H9 (cell line): ENCODE measurements at regions not wholly inside any gene's neighbourhood (a gene's known extent, or its start where the extent isn't known, plus 50 kb on each side); places are given as distances from the start of the nearest gene placed in this dataset.

Source experiments
- DNase-seq: peaks from one replicate; pipeline ENCODE4 v3.0.0-alpha.2; 2017
- H2AFZ ChIP-seq: one replicate; pipeline ENCODE4 v1.6.1; 2013; ENCODE audit warnings: mild to moderate bottlenecking, low read length, control low read depth, moderate library complexity
- H2AK5ac ChIP-seq: 2 replicates; pipeline ENCODE4 v1.6.1; 2013; ENCODE audit warnings: low read length, control low read depth, mixed read lengths; ENCODE audit not compliant: insufficient read length
- H2BK120ac ChIP-seq: one replicate; pipeline ENCODE4 v1.6.1; 2013; ENCODE audit warnings: low read depth, mild to moderate bottlenecking, low read length, control low read depth, inconsistent platforms; ENCODE audit not compliant: poor library complexity, severe bottlenecking
- H2BK12ac ChIP-seq: 2 replicates; pipeline ENCODE4 v1.6.1; 2013; ENCODE audit warnings: low read length, control low read depth, mixed read lengths, low read depth; ENCODE audit not compliant: insufficient read length
- H2BK15ac ChIP-seq: 2 replicates; pipeline ENCODE4 v1.6.1; 2013; ENCODE audit warnings: low read depth, low read length, control low read depth
- H2BK20ac ChIP-seq: one replicate; pipeline ENCODE4 v1.6.1; 2013; ENCODE audit warnings: low read depth, mild to moderate bottlenecking, low read length, control low read depth, inconsistent platforms; ENCODE audit not compliant: poor library complexity, severe bottlenecking
- H2BK5ac ChIP-seq: 2 replicates; pipeline ENCODE4 v1.6.1; 2013; ENCODE audit warnings: low read length, control low read depth, mixed read lengths; ENCODE audit not compliant: insufficient read length
- H3K14ac ChIP-seq: 2 replicates; pipeline ENCODE4 v1.6.1; 2013; ENCODE audit warnings: low read length, control low read depth; ENCODE audit not compliant: insufficient read depth
- H3K18ac ChIP-seq: 2 replicates; pipeline ENCODE4 v1.6.1; 2013; ENCODE audit warnings: low read depth, mild to moderate bottlenecking, mixed read lengths, low read length, control low read depth; ENCODE audit not compliant: insufficient read length
- H3K23ac ChIP-seq: 2 replicates; pipeline ENCODE4 v1.6.1; 2013; ENCODE audit warnings: low read length, control low read depth, mixed read lengths, low read depth; ENCODE audit not compliant: insufficient read length
- H3K23me2 ChIP-seq: 2 replicates; pipeline ENCODE4 v1.6.1; 2013; ENCODE audit warnings: low read depth, mild to moderate bottlenecking, mixed read lengths, low read length, control low read depth; ENCODE audit not compliant: insufficient read length, poor library complexity, severe bottlenecking
- H3K27ac ChIP-seq: 2 replicates; pipeline ENCODE4 v1.5.1; 2013; ENCODE audit warnings: low read length, control low read depth, mixed read lengths, low read depth; ENCODE audit not compliant: insufficient read length
- H3K27me3 ChIP-seq: 2 replicates; pipeline ENCODE4 v1.6.1; 2013; ENCODE audit warnings: low read length, control low read depth, inconsistent platforms; ENCODE audit not compliant: insufficient read depth
- H3K4ac ChIP-seq: 2 replicates; pipeline ENCODE4 v1.6.1; 2013; ENCODE audit warnings: low read depth, mild to moderate bottlenecking, control low read depth, inconsistent platforms, low read length, moderate library complexity
- H3K4me1 ChIP-seq: 2 replicates; pipeline ENCODE4 v1.6.1; 2013; ENCODE audit warnings: low read length, control low read depth, inconsistent platforms; ENCODE audit not compliant: insufficient read depth
- H3K4me2 ChIP-seq: 2 replicates; pipeline ENCODE4 v1.6.1; 2013; ENCODE audit warnings: low read length, control low read depth, mixed read lengths; ENCODE audit not compliant: insufficient read length, insufficient read depth
- H3K56ac ChIP-seq: 2 replicates; pipeline ENCODE4 v1.6.1; 2013; ENCODE audit warnings: low read depth, mild to moderate bottlenecking, mixed read lengths, low read length, control low read depth; ENCODE audit not compliant: insufficient read length
- H3K79me1 ChIP-seq: 2 replicates; pipeline ENCODE4 v1.6.1; 2013; ENCODE audit warnings: low read depth, mild to moderate bottlenecking, moderate library complexity, low read length, control low read depth, inconsistent platforms; ENCODE audit not compliant: insufficient read depth, poor library complexity, severe bottlenecking
- H3K79me2 ChIP-seq: 2 replicates; pipeline ENCODE4 v1.6.1; 2013; ENCODE audit warnings: low read length, control low read depth, inconsistent platforms; ENCODE audit not compliant: insufficient read depth
- H3K9ac ChIP-seq: 2 replicates; pipeline ENCODE4 v1.6.1; 2013; ENCODE audit warnings: low read length, control low read depth, mixed read lengths; ENCODE audit not compliant: insufficient read length; ENCODE audit errors: extremely low read depth
- H3K9me3 ChIP-seq: one replicate; pipeline ENCODE4 v1.6.1; 2013; ENCODE audit warnings: low read depth, low read length, inconsistent platforms; ENCODE audit not compliant: control insufficient read depth
- H3T11ph ChIP-seq: one replicate; pipeline ENCODE4 v1.6.1; 2013; ENCODE audit warnings: mild to moderate bottlenecking, low read length, control low read depth, inconsistent platforms
- H4K20me1 ChIP-seq: one replicate; pipeline ENCODE4 v1.6.1; 2013; ENCODE audit not compliant: control insufficient read depth, insufficient read length, insufficient read depth
- H4K5ac ChIP-seq: 2 replicates; pipeline ENCODE4 v1.6.1; 2013; ENCODE audit warnings: low read depth, mild to moderate bottlenecking, mixed read lengths, low read length, control low read depth; ENCODE audit not compliant: insufficient read length
- H4K8ac ChIP-seq: replicated peaks from 2 replicates; pipeline ENCODE4 v1.6.1; 2013; ENCODE audit warnings: low read length, control low read depth, mixed read lengths, low read depth; ENCODE audit not compliant: insufficient read length
- H4K91ac ChIP-seq: 2 replicates; pipeline ENCODE4 v1.6.1; 2013; ENCODE audit warnings: low read depth, mild to moderate bottlenecking, moderate library complexity, mixed read lengths, low read length, control low read depth; ENCODE audit not compliant: insufficient read length
- H3K27ac Mint-ChIP-seq, 3 experiments: 2 replicates in 2 of 3; 3 replicates in 1 of 3; pipeline ENCODE4 v1.8.0; 2020 to 2021; ENCODE audit warnings: mixed read lengths in 3 of 3, mild to moderate bottlenecking in 1 of 3, moderate library complexity in 1 of 3
- H3K27me3 Mint-ChIP-seq: 2 replicates; pipeline ENCODE4 v1.8.0; 2021; ENCODE audit warnings: low read depth, mild to moderate bottlenecking, moderate library complexity, mixed read lengths
- H3K36me3 Mint-ChIP-seq, 3 experiments: 2 replicates in 2 of 3; 3 replicates in 1 of 3; pipeline ENCODE4 v1.8.0; 2020 to 2021; ENCODE audit warnings: low read depth in 3 of 3, mixed read lengths in 3 of 3; ENCODE audit not compliant: insufficient read depth in 1 of 3
- H3K4me1 Mint-ChIP-seq, 2 experiments: 2 replicates each; pipeline ENCODE4 v1.8.0; 2020; ENCODE audit warnings: mixed read lengths in 2 of 2
- H3K4me3 Mint-ChIP-seq, 2 experiments: 2 replicates in 1 of 2; 3 replicates in 1 of 2; pipeline ENCODE4 v1.8.0; 2020 to 2021; ENCODE audit warnings: mild to moderate bottlenecking in 2 of 2, mixed read lengths in 2 of 2, moderate library complexity in 1 of 2
- H3K9me3 Mint-ChIP-seq, 2 experiments: 2 replicates in 1 of 2; 3 replicates in 1 of 2; pipeline ENCODE4 v1.8.0; 2020; ENCODE audit warnings: mild to moderate bottlenecking in 2 of 2, mixed read lengths in 2 of 2, moderate library complexity in 1 of 2
- CTCF ChIP-seq: fragments of 200-600 bp; sonication (generic); conservative IDR thresholded peaks from 3 replicates; pipeline ENCODE4 v1.8.0; 2021; ENCODE audit warnings: antibody characterized with exemption, mild to moderate bottlenecking
- WGBS: extraction: QIAGEN DNeasy Blood & Tissue Kit; methylation state at CpG from one replicate; pipeline ENCODE4 v1.1.7; 2013; ENCODE audit warnings: missing lambda C conversion rate, low lambda C conversion rate, mixed read lengths; ENCODE audit not compliant: insufficient read length; ENCODE audit errors: extremely low coverage; 5-methylcytosine and 5-hydroxymethylcytosine counted together

DNA sequence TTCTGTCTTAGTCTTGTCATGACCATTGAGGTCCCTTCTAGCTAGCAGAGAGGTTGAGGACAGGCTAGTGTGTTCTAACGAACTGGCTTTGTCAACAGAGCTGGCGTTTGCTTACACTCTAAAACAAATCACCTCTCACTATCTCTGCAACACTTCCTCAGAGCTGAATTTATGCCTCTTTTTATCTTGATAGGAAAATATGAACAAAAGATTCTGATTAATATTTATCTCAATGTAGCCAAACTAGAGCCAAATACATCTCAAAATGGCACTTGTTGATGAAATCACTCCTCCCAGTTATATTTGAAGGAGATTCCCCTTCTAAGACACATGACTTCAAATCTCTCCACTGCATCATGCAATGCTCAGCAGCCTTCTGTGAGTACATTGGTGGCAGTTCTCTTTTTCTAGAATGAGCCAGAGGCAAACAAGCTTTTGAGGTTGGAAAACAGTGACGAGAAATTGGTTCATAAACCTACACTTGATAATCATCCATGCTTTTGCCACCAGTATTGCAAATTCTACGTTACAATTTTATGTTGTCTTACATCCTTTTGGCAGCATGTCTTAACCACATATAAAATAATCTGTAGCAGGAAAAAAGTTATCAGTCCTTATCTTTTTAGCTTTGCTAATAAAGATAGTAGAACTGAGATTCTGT, 615.7 kb upstream of the CITED2 start:
- Histone ChIP-seq H2BK5ac (no peak overlapping the region), H2BK12ac (no peak overlapping the region), H2AFZ (no peak overlapping the region), H3K9me3 (no peaks in the 10 kb centered on the region), H3K18ac (no peak overlapping the region), H4K5ac (no peak overlapping the region), H3K56ac (no peak overlapping the region), H2BK20ac (no peak overlapping the region), H3K79me2 (no peaks in the 10 kb centered on the region), H2BK120ac (no peak overlapping the region), H3K9ac (no peak overlapping the region), H3K4ac (no peak overlapping the region), H4K8ac (no peak overlapping the region), H3K23ac (no peak overlapping the region), H2BK15ac (no peak overlapping the region), H3K79me1 (no peaks in the 10 kb centered on the region), H3K4me1 (no peaks in the 10 kb centered on the region), H3K4me2 (no peak overlapping the region), H3K27me3 (no peaks in the 10 kb centered on the region), H4K91ac (no peak overlapping the region), H3K27ac (no peak overlapping the region), H3K14ac (no peak overlapping the region), H3K23me2 (no peaks in the 10 kb centered on the region), H2AK5ac (no peak overlapping the region), H3T11ph (no peak overlapping the region), H4K20me1 (no peaks in the 10 kb centered on the region)
- peaks cover 9 to 10% of the 10 kb centered on the region in 2 experiments; a peak in 4 of 5 replicates for H3K9me3 Mint-ChIP-seq
- TF ChIP-seq CTCF = no peak
- peaks cover 0 to 16% (median 6%) of the 10 kb centered on the region in 3 experiments; a peak in 3 of 7 replicates for H3K36me3 Mint-ChIP-seq
- no peak overlapping the region for H3K4me3 Mint-ChIP-seq
- no peak for DNase-seq
- peaks cover 8 to 9% of the 10 kb centered on the region in 2 experiments for H3K4me1 Mint-ChIP-seq
- H3K27ac Mint-ChIP-seq = no peak overlapping the region
- WGBS = no CpG with 5 or more reads among the region's 4 CpGs
- H3K27me3 Mint-ChIP-seq = no peaks in the 10 kb centered on the region
